WTC11 (cell line): ENCODE measurements at regions not wholly inside any gene's neighbourhood (a gene's known extent, or its start where the extent isn't known, plus 50 kb on each side); places are given as distances from the start of the nearest gene placed in this dataset.

Experiments used
- ATAC-seq: fragments of 200-7000 bp; cut with Tn5 transposase; 2 replicates; pipeline ENCODE4 v1.10.0; 2021; ENCODE audit warnings: mild to moderate bottlenecking, moderate library complexity
- CTCF ChIA-PET: fragments of 300-600 bp; sonication (Branson Sonifier 250); formaldehyde crosslinking; loops from one replicate; lab custom pipeline; 2021; ENCODE audit warnings: antibody characterized with exemption; lab: Charles Lee
- POLR2A ChIA-PET: fragments of 350-600 bp; sonication (Branson Sonifier 250); formaldehyde crosslinking; loops from one replicate; lab custom pipeline; 2021; ENCODE audit warnings: antibody characterized with exemption; lab: Charles Lee
- DNase-seq: peaks from one replicate; pipeline ENCODE4 v3.0.0; 2021; ENCODE audit warnings: low spot score
- H3K27ac Mint-ChIP-seq: 2 replicates; pipeline ENCODE4 v1.8.0; 2021; ENCODE audit warnings: mixed read lengths
- H3K27me3 Mint-ChIP-seq: 2 replicates; pipeline ENCODE4 v1.8.0; 2021; ENCODE audit warnings: low read depth, mild to moderate bottlenecking, moderate library complexity, mixed read lengths
- H3K36me3 Mint-ChIP-seq: 2 replicates; pipeline ENCODE4 v1.8.0; 2021; ENCODE audit warnings: mixed read lengths
- H3K4me1 Mint-ChIP-seq: 2 replicates; pipeline ENCODE4 v1.8.0; 2022; ENCODE audit warnings: mixed read lengths
- H3K4me3 Mint-ChIP-seq: 2 replicates; pipeline ENCODE4 v1.8.0; 2021; ENCODE audit warnings: mild to moderate bottlenecking, moderate library complexity, mixed read lengths
- H3K9me3 Mint-ChIP-seq: 2 replicates; pipeline ENCODE4 v1.8.0; 2021; ENCODE audit warnings: mixed read lengths
- ARID4B ChIP-seq: sonication (generic); formaldehyde crosslinking; IDR thresholded peaks from 2 replicates; pipeline ENCODE4 v1.8.0; 2023; ENCODE audit warnings: missing genetic modification reagents, mild to moderate bottlenecking, borderline replicate concordance
- ATF1 ChIP-seq: sonication (generic); formaldehyde crosslinking; IDR thresholded peaks from 2 replicates; pipeline ENCODE4 v1.8.1; 2023; ENCODE audit warnings: mild to moderate bottlenecking, moderate library complexity, missing genetic modification reagents
- ATF6 ChIP-seq: sonication (generic); formaldehyde crosslinking; IDR thresholded peaks from 2 replicates; pipeline ENCODE4 v1.8.1; 2023; ENCODE audit warnings: mild to moderate bottlenecking, missing genetic modification reagents
- CTCF ChIP-seq: fragments of 200-600 bp; IDR thresholded peaks from 2 replicates; pipeline ENCODE4 v1.8.0; 2022; ENCODE audit warnings: antibody characterized with exemption
- E2F5 ChIP-seq: sonication (generic); formaldehyde crosslinking; IDR thresholded peaks from 2 replicates; pipeline ENCODE4 v1.8.1; 2022; ENCODE audit warnings: mild to moderate bottlenecking, moderate library complexity, missing genetic modification reagents
- EMX1 ChIP-seq: fragments of 250-450 bp; sonication (Bioruptor Pico); IDR thresholded peaks from 2 replicates; pipeline ENCODE4 v1.8.0; 2021; ENCODE audit warnings: mild to moderate bottlenecking
- ERG ChIP-seq: fragments of 250-450 bp; sonication (Bioruptor Pico); IDR thresholded peaks from 2 replicates; pipeline ENCODE4 v1.8.0; 2021; ENCODE audit warnings: mild to moderate bottlenecking
- ETV6 ChIP-seq: sonication (generic); formaldehyde crosslinking; IDR thresholded peaks from 2 replicates; pipeline ENCODE4 v1.8.1; 2022; ENCODE audit warnings: mild to moderate bottlenecking, missing genetic modification reagents
- FOXP4 ChIP-seq: sonication (generic); formaldehyde crosslinking; IDR thresholded peaks from 2 replicates; pipeline ENCODE4 v1.8.0; 2022; ENCODE audit warnings: mild to moderate bottlenecking, missing genetic modification reagents
- HMGXB4 ChIP-seq: sonication (generic); formaldehyde crosslinking; IDR thresholded peaks from 2 replicates; pipeline ENCODE4 v1.8.1; 2023; ENCODE audit warnings: mild to moderate bottlenecking, moderate library complexity, missing genetic modification reagents
- IRF2 ChIP-seq: sonication (generic); formaldehyde crosslinking; IDR thresholded peaks from 2 replicates; pipeline ENCODE4 v1.8.0; 2022; ENCODE audit warnings: low read depth, missing genetic modification reagents, borderline replicate concordance
- MLX ChIP-seq: sonication (generic); formaldehyde crosslinking; IDR thresholded peaks from 2 replicates; pipeline ENCODE4 v1.8.1; 2023; ENCODE audit warnings: mild to moderate bottlenecking, missing genetic modification reagents, moderate library complexity
- NFE2L1 ChIP-seq: sonication (generic); formaldehyde crosslinking; IDR thresholded peaks from 2 replicates; pipeline ENCODE4 v1.8.1; 2023; ENCODE audit warnings: missing genetic modification reagents
- NR3C1 ChIP-seq: sonication (generic); formaldehyde crosslinking; conservative IDR thresholded peaks from 2 replicates; pipeline ENCODE4 v1.8.1; 2023; ENCODE audit warnings: low read depth, mild to moderate bottlenecking, missing genetic modification reagents
- OVOL2 ChIP-seq: fragments of 250-450 bp; sonication (Bioruptor Pico); IDR thresholded peaks from 2 replicates; pipeline ENCODE4 v1.9.0; 2021; ENCODE audit warnings: mild to moderate bottlenecking, borderline replicate concordance
- RELA ChIP-seq: sonication (generic); formaldehyde crosslinking; IDR thresholded peaks from 2 replicates; pipeline ENCODE4 v1.8.1; 2022; ENCODE audit warnings: missing genetic modification reagents, mild to moderate bottlenecking, borderline replicate concordance
- RORB ChIP-seq: fragments of 250-450 bp; sonication (Bioruptor Pico); IDR thresholded peaks from 2 replicates; pipeline ENCODE4 v1.9.0; 2021; ENCODE audit warnings: mild to moderate bottlenecking
- SMAD3 ChIP-seq: sonication (generic); formaldehyde crosslinking; IDR thresholded peaks from 2 replicates; pipeline ENCODE4 v1.8.0; 2022; ENCODE audit warnings: missing genetic modification reagents, mild to moderate bottlenecking, borderline replicate concordance
- ZNF671 ChIP-seq: fragments of 250-450 bp; sonication (Bioruptor Pico); IDR thresholded peaks from 2 replicates; pipeline ENCODE4 v1.8.0; 2021; ENCODE audit warnings: mild to moderate bottlenecking

- Mint-ChIP-seq H3K27ac (no peak overlapping the region), H3K4me3 (no peak overlapping the region), H3K9me3 (no peaks in the 10 kb centered on the region)
- ChIA-PET CTCF (interaction anchor here (1.2 kb wide), 1 partner anchor 11 kb away, joined by 6 read pairs; no protein-coding TSS in a partner anchor), POLR2A (no interaction called here)
- DNase-seq (no peak), ATAC-seq (no peak)
- TF ChIP-seq ETV6 (no peak), FOXP4 (CRISPR knock-in tag) (no peak), ZNF671 (CRISPR knock-in tag) (no peak), MLX (CRISPR knock-in tag) (no peak), IRF2 (CRISPR knock-in tag) (no peak), OVOL2 (CRISPR knock-in tag) (no peak), EMX1 (CRISPR knock-in tag) (no peak), ARID4B (CRISPR knock-in tag) (no peak)
- TF ChIP-seq, all 79 proteins: peak for 0
- H3K27me3 Mint-ChIP-seq = peaks cover 9% of the 10 kb centered on the region
- no peaks in the 10 kb centered on the region for H3K4me1 Mint-ChIP-seq
- H3K36me3 Mint-ChIP-seq = no peaks in the 10 kb centered on the region
Observed at GRCh38 chr1:208465266-208465665, 221.1 kb upstream of the PLXNA2 start.

GRCh38 chr1:208465786-208466590, 221.8 kb upstream of the PLXNA2 start:
- Mint-ChIP-seq H3K36me3 (no peaks in the 10 kb centered on the region), H3K4me1 (no peaks in the 10 kb centered on the region), H3K9me3 (no peaks in the 10 kb centered on the region), H3K4me3 (no peak overlapping the region), H3K27ac (no peak overlapping the region), H3K27me3 (peaks cover 9% of the 10 kb centered on the region)
- ATAC-seq (no peak), DNase-seq (no peak)
- ChIA-PET CTCF (no interaction called here), POLR2A (no interaction called here)
- TF ChIP-seq CTCF = no peak
- no peak for TF ChIP-seq ATF6 (CRISPR knock-in tag)
- no peak for TF ChIP-seq HMGXB4 (CRISPR knock-in tag)
- TF ChIP-seq RELA = no peak
- no peak for TF ChIP-seq RORB
- TF ChIP-seq NR3C1 (CRISPR knock-in tag) = no peak
- TF ChIP-seq NFE2L1 (CRISPR knock-in tag) = no peak
- no peak for TF ChIP-seq IRF2 (CRISPR knock-in tag)
- TF ChIP-seq ERG = no peak
- no peak for TF ChIP-seq SMAD3
- no peak for TF ChIP-seq ATF1
- TF ChIP-seq E2F5 = no peak
